AG20443 (cell line): ENCODE measurements at regions not wholly inside any gene's neighbourhood (a gene's known extent, or its start where the extent isn't known, plus 50 kb on each side); places are given as distances from the start of the nearest gene placed in this dataset.
"Not testable (repeated sequence)": the region's sequence is repeated elsewhere in the genome, so short reads cannot be mapped to it uniquely, and the experiment has no call there.

Source experiments
- DNase-seq: peaks from one replicate; pipeline ENCODE4 v3.0.0; 2012; ENCODE audit warnings: low spot score, mixed read lengths

DNA sequence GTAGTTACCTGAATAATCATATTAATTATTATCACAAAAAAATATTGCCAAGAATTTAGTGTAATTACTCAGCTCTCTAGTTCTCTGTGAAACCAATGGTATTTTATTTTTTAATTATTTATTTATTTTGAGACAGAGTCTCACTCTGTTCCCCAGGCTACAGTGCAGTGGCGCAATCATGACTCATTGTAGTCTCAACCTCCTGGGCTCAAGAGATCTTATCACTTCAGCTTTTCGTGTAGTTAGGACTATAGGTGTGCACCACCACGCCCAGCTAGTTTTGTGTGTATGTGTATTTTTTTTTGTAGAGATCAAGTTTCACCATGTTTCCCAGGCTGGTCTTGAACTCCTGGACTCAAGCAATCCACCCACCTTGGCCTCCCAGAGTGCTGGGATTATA is 440.4 kb upstream of the CDH20 start:
- no peak for DNase-seq

DNA sequence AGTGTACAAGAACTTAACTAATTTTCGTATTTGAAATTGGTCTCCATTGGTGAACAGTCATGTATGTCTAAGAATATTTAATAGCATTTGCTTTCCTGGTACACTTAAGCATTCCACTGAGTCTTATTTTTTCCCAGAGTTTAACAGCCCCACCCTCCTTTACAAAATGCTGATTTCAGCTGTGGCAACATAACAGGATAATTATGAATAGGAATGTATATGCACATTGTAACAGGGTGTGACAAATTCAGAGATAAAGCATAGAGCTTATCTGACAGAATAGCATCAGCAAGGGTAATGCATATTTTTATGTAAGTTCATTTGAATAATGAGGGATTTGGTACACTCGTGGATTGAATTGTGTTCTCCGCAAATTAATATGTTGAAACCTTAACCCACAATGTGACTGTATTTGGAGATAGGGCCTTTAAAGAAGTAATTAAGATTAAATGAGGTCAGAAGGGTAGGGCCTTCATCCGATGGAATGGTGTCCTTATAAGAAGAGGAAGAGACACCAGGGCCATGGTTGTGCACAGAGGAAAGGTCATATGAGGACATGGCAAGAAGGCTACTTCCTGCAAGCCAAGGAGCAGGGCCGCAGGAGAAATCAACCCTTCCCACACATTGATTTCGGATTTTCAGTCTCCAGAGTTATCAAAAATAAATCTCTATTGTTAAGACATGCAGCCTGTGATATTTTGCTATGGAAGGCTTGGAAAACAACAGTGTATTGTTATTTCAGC is 439.7 kb upstream of the CDH20 start:
- no peak for DNase-seq

DNA sequence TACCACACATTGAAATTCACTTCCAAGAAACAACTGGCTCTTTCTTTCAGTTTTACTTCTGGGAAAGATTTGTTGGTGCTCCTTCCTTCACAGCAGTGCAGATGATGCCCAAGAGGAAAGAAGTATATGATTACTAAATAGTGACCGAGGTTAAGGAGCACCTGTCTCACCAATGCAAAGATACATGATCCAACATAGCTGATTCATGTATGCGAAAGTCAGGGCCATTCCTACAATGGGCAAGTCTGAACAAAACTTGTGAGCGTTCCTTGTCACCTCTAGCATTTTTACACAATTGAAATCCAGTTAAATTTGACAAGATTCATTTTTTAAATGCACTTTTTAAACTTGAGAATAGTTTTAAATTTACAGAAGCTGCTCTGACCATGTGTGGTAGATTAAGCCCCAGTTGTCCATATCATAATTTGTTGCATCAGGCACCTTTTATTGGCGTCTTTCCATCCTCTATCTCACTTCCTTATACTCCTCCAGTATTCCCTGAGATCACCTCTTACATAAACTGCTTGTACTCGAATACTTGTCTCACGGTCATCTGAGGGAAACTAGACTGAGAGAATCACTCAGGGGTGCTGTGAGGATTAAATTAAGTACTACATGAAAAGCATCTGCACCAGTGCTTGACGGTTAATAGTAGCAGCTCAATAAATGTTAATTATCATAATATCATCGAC is 438.8 kb upstream of the CDH20 start:
- DNase-seq: no peak

DNA sequence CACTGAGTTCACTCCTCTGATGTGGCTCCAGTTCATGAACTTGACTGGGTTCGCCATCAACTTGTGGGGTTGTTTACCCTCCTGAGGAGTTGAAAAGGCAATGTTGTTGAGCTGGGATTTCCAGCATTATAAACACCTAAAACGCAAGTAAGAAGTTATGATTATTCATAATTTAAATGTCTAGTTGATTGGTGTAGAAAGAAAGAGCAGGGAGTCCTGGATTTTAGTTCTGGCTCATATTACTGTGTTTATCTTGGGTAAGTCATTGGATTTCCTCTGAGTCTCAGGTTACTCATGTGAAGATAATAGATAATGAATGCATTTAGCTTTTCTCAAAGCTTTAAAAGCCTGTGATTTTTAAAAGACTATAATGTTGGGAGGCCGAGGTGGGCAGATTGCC is 438.0 kb upstream of the CDH20 start:
- DNase-seq: no peak

DNA sequence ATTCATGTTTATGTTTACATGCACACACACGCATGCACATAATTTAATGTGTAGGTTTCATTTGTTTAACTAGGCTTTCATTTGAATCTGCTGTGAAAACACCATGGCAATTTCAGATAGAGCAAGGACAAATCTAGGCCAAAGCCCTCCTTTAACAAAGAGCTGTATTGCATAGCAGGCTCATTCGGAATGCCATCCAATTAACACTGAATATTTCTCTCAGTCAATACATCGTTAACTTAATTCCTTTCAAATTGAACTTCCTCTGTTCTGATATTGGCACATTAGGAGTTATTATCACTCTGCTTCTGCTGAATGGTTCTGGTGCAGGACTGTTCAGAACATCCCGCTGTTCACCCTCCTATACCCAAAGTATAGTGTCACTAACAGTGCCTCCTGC is 435.1 kb upstream of the CDH20 start:
- DNase-seq: no peak

DNA sequence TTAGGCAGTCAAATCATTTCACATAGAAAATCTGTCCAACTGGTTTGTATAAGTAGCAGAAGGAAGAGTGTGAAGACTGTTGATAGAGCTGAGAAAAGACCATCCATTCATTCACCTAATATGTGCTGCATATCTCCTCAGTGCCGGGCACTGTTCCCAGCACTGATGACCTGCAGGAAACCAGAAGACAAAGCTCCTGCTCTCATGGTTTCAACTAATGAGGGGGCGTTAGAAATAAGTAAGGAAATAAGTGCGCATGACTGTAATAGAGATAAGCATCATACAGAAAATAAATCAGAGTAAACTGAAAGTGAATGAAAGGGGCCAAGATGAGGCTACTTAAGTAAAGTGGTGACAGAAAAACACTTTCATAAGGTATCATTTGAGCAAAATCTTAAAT is 427.5 kb upstream of the CDH20 start:
- no peak for DNase-seq

DNA sequence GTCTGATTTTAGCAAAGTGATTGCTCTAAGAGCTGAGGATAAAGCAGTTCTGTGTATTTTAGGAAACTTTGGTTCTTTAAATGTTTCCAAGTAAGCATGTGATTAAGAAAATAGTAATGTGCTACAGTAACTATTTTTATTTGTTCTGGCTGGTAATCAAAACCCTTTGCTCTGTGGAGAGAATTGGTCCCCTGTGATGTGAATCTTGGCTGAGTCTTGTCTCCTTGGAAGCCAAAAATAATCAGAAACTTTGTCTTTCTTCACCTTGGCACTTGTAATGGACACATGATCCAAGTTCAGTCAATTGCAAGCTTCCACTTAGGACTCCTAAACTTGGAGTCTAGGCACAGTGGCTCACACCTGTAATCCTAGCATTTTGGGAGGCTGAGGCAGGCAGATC is 422.7 kb upstream of the CDH20 start:
- DNase-seq: peak; percentile 11

DNA sequence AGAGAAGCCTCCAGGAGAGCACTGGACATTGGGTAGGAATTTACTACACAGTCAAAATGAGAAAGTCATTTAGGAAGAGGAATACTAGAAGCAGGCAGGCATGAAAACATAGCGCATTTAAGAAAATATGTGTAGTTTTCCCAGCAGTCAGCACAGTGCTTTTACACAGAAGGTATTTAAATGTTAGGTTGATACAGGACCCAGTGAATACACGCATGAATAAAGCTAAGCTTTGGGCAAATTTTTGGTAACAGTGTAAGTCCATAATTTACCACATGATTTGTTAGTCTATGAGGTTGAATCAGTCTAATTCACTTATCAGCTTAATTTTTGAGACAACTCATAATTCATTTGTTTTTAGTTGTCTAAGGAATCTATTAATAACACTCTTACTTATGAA is 421.7 kb upstream of the CDH20 start:
- DNase-seq: no peak

DNA sequence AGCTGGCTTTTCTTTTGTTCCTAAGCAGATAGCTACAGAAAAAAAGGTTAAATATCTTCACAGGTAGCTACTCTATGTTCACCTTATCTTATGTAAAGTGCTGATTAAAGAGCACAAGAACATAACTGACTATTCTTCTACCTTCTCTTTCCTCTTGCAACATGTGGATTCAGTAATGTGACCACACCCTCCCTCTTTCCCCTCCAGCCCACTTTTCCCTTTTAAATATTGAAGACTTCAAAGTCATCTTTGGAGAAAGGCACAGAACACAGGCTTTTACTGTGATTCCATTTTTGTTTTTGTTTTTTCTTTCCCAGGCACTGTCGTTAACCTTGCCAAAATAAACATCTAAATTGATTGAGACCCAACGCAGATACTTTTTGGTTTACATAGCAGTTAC is 418.1 kb upstream of the CDH20 start:
- DNase-seq: no peak

DNA sequence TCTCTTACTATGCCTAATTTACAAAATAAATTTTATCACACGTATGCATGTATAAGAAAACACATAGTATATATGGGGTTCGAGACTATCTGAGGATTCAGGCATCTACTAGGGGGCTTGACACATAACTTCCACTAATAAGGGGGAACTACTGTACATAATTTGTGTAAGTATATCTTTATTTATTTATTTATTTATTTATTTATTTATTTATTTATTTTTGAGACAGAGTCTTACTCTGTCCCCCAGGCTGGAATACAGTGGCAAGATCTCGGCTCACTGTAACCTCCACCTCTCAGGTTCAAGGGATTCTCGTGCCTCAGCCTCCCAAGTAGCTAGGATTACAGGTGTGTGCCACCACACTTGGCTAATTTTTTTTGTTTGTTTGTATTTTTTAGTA is 414.4 kb upstream of the CDH20 start:
- not testable (repeated sequence) for DNase-seq

DNA sequence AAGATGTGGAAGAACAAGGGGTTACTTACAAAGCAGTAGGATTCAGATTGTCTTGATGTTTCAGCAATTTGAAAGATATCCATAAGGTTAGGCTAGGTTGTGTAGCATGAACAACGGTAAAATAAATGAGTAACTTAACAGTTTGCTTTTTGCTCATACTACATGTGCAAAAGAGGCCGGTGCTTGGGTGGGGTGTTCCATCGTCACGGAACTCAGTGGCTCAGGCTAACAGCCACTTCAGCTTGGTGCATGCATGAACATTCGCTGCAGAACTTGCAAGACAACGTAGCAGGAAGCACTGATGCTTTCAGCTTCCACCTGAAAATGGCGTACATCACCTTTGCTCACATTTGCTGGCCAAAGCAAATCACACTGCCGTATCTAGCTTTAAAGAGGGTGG is 407.3 kb upstream of the CDH20 start:
- no peak for DNase-seq

DNA sequence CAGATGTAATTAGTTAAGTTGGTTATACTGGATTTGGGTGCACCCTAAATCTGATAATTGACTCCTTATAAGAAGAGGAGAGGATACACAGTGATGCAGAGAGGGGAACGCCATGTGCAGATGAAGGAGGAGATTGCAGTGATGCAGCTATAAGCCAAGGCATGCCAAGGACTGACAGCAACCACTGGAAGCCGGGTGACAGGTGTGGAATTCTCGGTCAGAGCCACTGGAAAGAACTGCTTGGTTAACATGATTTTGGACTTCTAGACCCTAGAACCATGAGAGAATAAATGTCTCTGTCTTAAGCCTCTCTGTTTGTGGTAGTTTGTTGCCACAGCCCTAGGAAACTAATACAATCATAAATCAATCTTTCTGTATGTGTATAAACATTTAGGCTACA is 403.3 kb upstream of the CDH20 start:
- no peak for DNase-seq

DNA sequence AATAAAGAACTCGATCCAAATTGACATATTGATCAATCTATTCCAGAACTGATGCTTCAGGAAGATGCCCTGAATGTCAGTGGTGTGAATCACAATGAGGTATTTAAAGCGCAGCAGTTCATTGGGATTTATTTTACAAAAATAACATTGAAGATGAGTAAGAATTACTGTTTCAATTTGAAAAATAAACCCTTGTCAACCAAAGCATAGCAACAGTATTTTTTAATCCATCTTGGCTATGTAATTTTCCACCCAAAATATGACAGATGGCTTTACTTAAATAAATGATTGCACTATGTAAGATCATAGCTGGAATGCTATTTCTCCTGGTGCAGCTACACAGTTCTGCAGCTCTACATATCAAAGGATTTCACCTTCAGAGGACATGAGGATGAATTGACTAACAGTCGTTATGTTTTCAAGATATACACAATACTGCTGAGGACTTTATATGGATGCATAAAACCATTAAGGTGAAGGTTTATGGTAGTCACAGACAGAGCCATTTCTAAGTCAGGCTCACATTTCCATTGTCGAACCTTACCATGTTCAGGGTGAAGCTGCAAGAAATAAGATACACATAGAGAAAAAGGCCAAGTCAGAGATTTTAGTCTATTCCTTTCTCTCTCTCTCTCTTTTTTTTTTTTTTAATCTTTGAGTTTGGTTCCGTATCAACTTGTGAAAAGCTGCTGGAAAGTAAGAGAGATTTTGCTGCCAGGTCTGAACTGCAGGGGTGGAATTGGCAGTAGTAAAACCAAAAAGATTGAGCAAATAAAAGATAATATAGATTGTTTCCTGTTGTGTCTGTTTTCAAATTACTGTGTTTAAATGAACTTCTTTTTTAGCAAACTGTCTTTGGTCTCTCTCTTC is 398.0 kb upstream of the CDH20 start:
- DNase-seq: no peak

DNA sequence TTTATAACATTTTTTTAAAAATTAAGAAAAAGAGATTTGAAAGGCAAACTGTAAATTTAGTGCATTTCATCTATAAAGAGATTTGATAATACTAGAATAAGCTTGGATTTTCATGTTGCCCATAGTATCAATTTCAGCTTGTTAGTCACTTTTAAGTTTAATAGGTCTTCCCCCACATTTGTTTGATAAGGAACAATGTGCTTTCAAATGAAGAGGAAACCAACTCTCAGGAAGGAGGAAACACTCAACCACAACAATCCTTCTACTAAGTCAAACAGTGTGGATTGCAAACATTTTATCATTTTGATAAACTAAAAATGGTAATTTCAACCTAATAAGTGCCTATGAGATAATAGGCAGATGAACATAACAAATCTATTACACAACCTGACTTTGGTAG is 397.1 kb upstream of the CDH20 start:
- DNase-seq: no peak

DNA sequence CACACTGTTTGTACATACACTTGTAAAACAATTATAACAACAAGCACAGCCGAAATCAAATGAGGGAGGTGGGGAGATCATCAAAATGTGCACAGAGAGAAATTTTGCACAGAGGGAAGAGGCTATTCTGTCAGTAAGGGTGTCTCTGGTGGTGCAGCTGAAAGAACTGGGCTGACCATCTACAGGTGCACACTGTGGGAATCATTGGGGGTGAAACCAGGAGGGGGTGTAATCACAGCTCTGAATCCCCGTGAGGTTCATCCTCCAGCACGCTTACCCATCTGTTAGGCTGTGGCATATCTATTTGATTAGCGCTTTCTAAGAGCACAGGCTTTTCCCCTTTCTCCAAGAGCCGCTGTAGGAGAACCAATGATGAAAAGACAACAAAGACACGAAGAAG is 389.9 kb upstream of the CDH20 start:
- DNase-seq: no peak

DNA sequence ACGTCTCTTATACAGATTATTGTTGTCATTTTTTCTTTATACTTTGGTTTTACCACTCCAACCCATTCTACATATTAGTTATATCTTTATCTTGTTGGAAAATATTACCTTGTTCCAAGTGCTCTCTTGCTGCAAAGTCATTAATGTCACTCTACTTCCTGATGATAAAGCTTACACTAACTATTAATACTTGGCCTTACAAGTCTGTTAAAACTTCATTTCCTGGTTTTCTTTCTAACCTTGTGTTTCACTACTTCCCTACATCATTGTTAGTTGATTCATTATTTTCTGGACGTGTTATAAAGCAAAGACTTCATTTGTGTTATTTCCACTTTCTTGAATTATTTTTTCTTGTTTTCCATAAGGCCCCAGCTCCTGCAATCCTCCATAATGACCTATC is 382.6 kb upstream of the CDH20 start:
- no peak for DNase-seq

DNA sequence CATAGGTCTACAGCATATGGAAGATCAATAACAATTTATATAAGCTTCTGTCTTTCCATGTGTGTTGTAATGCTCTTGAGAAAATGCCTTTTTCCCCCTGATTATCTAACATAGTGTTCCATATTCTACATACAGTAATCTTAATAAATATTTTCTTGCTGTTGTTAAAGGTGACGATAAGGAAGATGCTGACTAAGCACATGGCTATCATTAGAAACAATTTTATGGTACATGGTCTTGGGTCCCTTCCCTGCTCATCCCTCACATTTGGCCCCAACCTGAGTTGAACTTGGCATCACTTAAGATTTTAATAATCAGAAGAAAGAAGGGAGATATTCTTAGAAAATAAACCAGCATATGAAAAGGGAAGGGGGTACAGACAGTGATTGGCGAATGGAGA is 382.1 kb upstream of the CDH20 start:
- no peak for DNase-seq

DNA sequence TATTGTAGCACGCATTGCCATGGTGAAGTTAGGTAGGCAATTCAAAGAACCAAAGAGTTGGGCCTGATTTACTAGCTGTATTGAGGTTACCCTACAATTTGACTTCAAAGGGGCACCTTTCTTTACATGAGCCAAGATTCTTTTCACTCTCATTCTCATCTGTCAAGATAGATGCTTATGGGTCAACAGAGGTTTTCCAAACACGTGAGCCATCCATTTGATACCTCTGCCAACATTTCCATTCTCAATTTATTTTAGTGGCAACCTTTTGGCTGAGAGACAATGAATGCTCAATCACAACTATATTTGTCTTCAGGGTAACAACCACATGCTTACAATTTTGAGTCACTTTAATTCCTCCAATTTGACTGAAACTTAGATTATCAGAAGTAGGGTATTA is 370.6 kb upstream of the CDH20 start:
- DNase-seq: no peak

DNA sequence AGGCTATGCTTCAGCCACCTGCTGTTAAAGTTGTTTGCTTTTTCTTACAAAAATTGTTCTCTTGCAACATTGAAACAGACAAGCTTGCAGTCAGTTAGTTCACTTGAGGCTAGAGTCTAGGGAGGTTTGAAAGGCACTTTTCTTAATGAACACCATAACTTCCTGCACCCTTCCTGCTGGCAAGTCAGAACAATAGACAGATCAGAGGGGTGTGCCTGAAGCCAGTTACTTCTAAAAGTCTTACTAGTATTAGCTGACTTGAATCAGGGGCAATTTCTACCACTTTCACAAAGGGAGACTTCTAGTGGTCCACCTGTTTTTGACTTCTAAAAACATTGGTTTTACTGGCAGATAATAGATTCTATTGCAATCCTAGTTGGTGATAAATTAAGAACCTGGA is 367.4 kb upstream of the CDH20 start:
- DNase-seq: no peak

DNA sequence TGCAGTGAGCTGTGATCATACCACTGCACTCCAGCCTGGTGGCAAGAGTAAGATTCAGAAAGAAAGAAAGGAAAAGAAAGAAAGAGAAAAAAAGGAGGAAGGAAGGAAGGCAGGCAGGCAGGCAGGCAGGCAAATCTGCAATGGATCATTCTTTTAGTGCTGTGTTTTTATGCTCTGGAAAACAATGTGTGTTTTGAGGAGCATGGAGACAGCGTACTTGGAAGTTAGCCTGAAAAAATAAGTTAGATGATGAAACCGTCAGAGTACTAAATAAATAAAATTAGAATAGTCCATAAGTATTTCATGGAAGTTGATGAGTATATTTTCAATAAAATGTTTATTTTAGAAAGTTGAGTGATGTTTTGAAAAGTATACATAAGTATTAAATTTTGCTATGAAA is 366.4 kb upstream of the CDH20 start:
- DNase-seq: no peak

DNA sequence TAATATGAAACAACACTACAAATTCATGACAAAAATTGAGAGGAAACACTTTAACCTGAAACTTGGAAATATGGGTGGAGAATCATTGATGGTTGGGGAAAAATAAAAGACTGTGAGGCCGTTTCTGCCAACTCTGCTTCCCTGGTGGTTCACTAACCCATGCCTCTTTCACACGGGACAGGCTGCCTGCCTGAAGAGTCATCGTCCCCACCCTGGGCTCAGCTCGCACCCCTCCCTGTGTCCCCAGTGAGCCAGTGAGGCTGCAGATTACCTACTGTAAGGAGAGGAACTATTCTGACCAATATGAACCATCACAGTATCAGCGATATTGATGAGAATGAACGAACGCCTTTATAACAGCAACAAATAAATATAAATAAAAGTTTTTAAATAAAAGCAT is 357.8 kb upstream of the CDH20 start:
- peak; percentile 29 for DNase-seq

DNA sequence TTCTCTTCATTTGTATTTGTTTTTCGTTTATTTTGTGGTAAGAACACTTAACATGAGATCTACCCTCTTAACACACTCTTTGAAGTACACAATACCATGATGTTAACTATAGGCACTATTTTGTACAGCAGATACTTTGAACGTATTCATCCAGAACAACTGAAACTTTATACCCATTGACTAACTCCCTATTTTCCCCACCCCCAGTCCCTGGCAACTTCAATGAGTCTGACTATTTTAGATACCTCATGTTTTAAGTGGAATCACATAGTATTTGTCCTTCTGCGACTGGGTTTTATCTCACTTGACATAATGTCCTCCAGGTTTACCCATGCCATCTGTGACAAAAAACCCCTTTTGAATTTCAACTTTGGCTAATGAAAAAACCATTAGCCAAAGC is 356.3 kb upstream of the CDH20 start:
- no peak for DNase-seq

DNA sequence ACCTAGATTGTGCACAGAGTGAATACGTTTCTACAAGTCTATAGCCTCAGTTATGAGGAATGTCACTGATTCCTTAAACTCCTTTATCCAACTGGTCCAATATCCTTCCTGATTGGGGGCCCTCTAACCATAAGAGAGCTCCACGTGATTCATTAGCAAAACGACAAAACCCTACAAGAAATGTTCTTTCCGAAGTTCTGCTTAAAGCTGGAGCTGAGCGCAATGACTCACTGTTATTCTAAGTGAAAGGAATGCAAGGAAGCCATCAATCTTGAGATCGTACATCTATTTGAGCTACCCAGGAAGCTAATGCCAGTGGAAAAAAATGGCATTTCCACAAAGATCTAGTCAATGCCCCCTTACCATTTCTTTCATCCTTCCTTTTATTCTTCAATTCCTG is 354.9 kb upstream of the CDH20 start:
- DNase-seq: peak; percentile 26
